ENCODE measurements at regions not wholly inside any gene's neighbourhood (a gene's known extent, or its start where the extent isn't known, plus 50 kb on each side); places are given as distances from the start of the nearest gene placed in this dataset.

DNA sequence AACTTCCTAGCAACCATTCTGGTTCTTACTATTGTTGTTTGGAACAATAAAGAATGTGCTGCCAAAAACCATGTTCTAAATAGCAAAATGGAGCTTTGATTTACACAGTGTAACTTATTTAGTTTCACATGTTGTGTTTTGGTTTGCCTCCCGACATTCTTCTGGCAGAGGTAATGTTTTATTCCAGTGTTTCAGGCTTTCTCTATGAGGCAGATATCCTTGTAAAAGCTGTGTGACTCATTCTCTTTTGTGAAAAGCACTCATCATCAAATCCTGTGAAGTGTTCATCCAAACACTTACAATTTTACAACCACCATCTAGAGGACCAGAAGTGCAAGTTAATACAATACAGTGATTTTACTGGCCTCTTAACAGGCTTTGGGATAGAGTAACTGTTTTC is 219.0 kb upstream of the GIMD1 start (continued):
- TF ChIP-seq SCRT2 (tag by site-specific recombination; IDR thresholded peaks at IDR 0.05), result no peak
- no peak for TF ChIP-seq ZNF791 (tag by site-specific recombination; IDR thresholded peaks at IDR 0.05)
- TF ChIP-seq MYNN (tag by site-specific recombination; IDR thresholded peaks at IDR 0.05; ENCODE audit: borderline replicate concordance), result no peak
- TF ChIP-seq ZNF843 (tag by site-specific recombination; IDR thresholded peaks at IDR 0.05), result peak; percentile 93
- no peak for TF ChIP-seq ZNF37A (tag by site-specific recombination; IDR thresholded peaks at IDR 0.05)
- TF ChIP-seq PRDM4 (tag by site-specific recombination; IDR thresholded peaks at IDR 0.05), result peak; percentile 83
- no peak for TF ChIP-seq HOXA7 (CRISPR knock-in tag; IDR thresholded peaks at IDR 0.05; ENCODE audit: borderline replicate concordance)
- TF ChIP-seq, protein P1, sequence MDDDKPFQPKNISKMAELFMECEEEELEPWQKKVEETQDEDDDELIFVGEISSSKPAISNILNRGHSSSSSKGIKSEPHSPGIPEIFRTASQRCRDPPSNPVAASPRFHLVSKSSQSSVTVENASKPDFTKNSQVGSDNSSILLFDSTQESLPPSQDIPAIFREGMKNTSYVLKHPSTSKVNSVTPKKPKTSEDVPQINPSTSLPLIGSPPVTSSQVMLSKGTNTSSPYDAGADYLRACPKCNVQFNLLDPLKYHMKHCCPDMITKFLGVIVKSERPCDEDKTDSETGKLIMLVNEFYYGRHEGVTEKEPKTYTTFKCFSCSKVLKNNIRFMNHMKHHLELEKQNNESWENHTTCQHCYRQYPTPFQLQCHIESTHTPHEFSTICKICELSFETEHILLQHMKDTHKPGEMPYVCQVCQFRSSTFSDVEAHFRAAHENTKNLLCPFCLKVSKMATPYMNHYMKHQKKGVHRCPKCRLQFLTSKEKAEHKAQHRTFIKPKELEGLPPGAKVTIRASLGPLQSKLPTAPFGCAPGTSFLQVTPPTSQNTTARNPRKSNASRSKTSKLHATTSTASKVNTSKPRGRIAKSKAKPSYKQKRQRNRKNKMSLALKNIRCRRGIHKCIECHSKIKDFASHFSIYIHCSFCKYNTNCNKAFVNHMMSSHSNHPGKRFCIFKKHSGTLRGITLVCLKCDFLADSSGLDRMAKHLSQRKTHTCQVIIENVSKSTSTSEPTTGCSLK (tag by site-specific recombination; IDR thresholded peaks at IDR 0.05), result no peak
- TF ChIP-seq ZNF785 (tag by site-specific recombination; IDR thresholded peaks at IDR 0.05), result no peak
- TF ChIP-seq GLI4 (tag by site-specific recombination; IDR thresholded peaks at IDR 0.05), result no peak
- TF ChIP-seq ZNF280D (tag by site-specific recombination; IDR thresholded peaks at IDR 0.05), result no peak
- TF ChIP-seq ZNF521 (tag by site-specific recombination; IDR thresholded peaks at IDR 0.05), result no peak
- TF ChIP-seq ZNF140 (tag by site-specific recombination; IDR thresholded peaks at IDR 0.05), result no peak
- TF ChIP-seq, protein P2, sequence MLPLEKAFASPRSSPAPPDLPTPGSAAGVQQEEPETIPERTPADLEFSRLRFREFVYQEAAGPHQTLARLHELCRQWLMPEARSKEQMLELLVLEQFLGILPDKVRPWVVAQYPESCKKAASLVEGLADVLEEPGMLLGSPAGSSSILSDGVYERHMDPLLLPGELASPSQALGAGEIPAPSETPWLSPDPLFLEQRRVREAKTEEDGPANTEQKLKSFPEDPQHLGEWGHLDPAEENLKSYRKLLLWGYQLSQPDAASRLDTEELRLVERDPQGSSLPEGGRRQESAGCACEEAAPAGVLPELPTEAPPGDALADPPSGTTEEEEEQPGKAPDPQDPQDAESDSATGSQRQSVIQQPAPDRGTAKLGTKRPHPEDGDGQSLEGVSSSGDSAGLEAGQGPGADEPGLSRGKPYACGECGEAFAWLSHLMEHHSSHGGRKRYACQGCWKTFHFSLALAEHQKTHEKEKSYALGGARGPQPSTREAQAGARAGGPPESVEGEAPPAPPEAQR (tag by site-specific recombination; IDR thresholded peaks at IDR 0.05), result no peak
- TF ChIP-seq, protein P3, sequence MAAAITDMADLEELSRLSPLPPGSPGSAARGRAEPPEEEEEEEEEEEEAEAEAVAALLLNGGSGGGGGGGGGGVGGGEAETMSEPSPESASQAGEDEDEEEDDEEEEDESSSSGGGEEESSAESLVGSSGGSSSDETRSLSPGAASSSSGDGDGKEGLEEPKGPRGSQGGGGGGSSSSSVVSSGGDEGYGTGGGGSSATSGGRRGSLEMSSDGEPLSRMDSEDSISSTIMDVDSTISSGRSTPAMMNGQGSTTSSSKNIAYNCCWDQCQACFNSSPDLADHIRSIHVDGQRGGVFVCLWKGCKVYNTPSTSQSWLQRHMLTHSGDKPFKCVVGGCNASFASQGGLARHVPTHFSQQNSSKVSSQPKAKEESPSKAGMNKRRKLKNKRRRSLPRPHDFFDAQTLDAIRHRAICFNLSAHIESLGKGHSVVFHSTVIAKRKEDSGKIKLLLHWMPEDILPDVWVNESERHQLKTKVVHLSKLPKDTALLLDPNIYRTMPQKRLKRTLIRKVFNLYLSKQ (tag by site-specific recombination; IDR thresholded peaks at IDR 0.05; ENCODE audit: borderline replicate concordance), result no peak
- TF ChIP-seq ZNF366 (tag by site-specific recombination; conservative IDR thresholded peaks at IDR 0.05), result 0 out of 2 replicates have a peak, but pooled peaks have one; percentile 27
- TF ChIP-seq ZFP69B (tag by site-specific recombination; IDR thresholded peaks at IDR 0.05), result no peak
- no peak for TF ChIP-seq ZBTB49 (tag by site-specific recombination; IDR thresholded peaks at IDR 0.05; ENCODE audit: low read depth)
- no peak for TF ChIP-seq ZNF561 (tag by site-specific recombination; IDR thresholded peaks at IDR 0.05; ENCODE audit: borderline replicate concordance)
- no peak for TF ChIP-seq ZNF23 (tag by site-specific recombination; IDR thresholded peaks at IDR 0.05; ENCODE audit: borderline replicate concordance)
- no peak for TF ChIP-seq ZNF658 (tag by site-specific recombination; IDR thresholded peaks at IDR 0.05)
- TF ChIP-seq ZNF510 (tag by site-specific recombination; IDR thresholded peaks at IDR 0.05; ENCODE audit: insufficient replicate concordance), result no peak
- TF ChIP-seq ZNF624 (tag by site-specific recombination; IDR thresholded peaks at IDR 0.05), result no peak
- no peak for TF ChIP-seq ZNF621 (tag by site-specific recombination; IDR thresholded peaks at IDR 0.05)
- no peak for TF ChIP-seq ZNF670 (tag by site-specific recombination; IDR thresholded peaks at IDR 0.05; ENCODE audit: low read depth)
- TF ChIP-seq PRDM1 (tag by site-specific recombination; IDR thresholded peaks at IDR 0.05), result no peak
- TF ChIP-seq OSR2 (tag by site-specific recombination; IDR thresholded peaks at IDR 0.05), result peak; percentile 85
- no peak for TF ChIP-seq IKZF3 (tag by site-specific recombination; IDR thresholded peaks at IDR 0.05)
